ENCODE measurements at regions not wholly inside any gene's neighbourhood (a gene's known extent, or its start where the extent isn't known, plus 50 kb on each side); places are given as distances from the start of the nearest gene placed in this dataset.

- H4K20me1 ChIP-seq (ENCODE audit: insufficient read depth, low read length, poor library complexity, severe bottlenecking): no peaks in the 10 kb centered on the region
- H3F3A ChIP-seq (ENCODE audit: low read depth): no peaks in the 10 kb centered on the region
- H3K4me3 ChIP-seq (ENCODE audit: low read length, poor library complexity, severe bottlenecking): no peak overlapping the region
- no peaks in the 10 kb centered on the region for H3K36me3 ChIP-seq (ENCODE audit: insufficient read depth, low read length)
- H3K4me2 ChIP-seq (ENCODE audit: low read depth, low read length, poor library complexity, severe bottlenecking): no peak overlapping the region
- no peak overlapping the region for H2AFZ ChIP-seq (ENCODE audit: low read length)
- H3K9me3 ChIP-seq (ENCODE audit: insufficient read depth, low read depth, low read length): no peaks in the 10 kb centered on the region
- no peak overlapping the region for H3K9ac ChIP-seq (ENCODE audit: low read depth, low read length, poor library complexity, severe bottlenecking)
- TF ChIP-seq EZH2phosphoT487 (IDR thresholded peaks at IDR 0.05; ENCODE audit: borderline replicate concordance): no peak
- TF ChIP-seq CTCF (conservative IDR thresholded peaks at IDR 0.05; ENCODE audit: low read length): no peak
- no peaks in the 10 kb centered on the region for H3K9me2 ChIP-seq (replicated peaks; ENCODE audit: low read depth, low read length)
- H3K4me1 ChIP-seq (ENCODE audit: insufficient read depth, low read length, poor library complexity, severe bottlenecking): no peaks in the 10 kb centered on the region
- H3K79me2 ChIP-seq (ENCODE audit: insufficient read depth, low read length): no peaks in the 10 kb centered on the region
- H3K27me3 ChIP-seq (ENCODE audit: insufficient read depth, low read length, poor library complexity, severe bottlenecking): no peaks in the 10 kb centered on the region
Measured at GRCh38 chr2:56510610-56511009, 326.8 kb downstream of the CCDC85A start.

GRCh38 chr2:56515399-56515798, 331.6 kb downstream of the CCDC85A start:
- TF ChIP-seq EZH2phosphoT487 (IDR thresholded peaks at IDR 0.05; ENCODE audit: borderline replicate concordance) (no peak), CTCF (conservative IDR thresholded peaks at IDR 0.05; ENCODE audit: low read length) (no peak)
- no peak overlapping the region for H3K9ac ChIP-seq (ENCODE audit: low read depth, low read length, poor library complexity, severe bottlenecking)

GRCh38 chr2:56519806-56520205, 336.0 kb downstream of the CCDC85A start:
- Histone ChIP-seq H3K79me2 (ENCODE audit: insufficient read depth, low read length) (no peaks in the 10 kb centered on the region), H4K20me1 (ENCODE audit: insufficient read depth, low read length, poor library complexity, severe bottlenecking) (no peaks in the 10 kb centered on the region), H3K4me1 (ENCODE audit: insufficient read depth, low read length, poor library complexity, severe bottlenecking) (no peaks in the 10 kb centered on the region), H3K36me3 (ENCODE audit: insufficient read depth, low read length) (no peaks in the 10 kb centered on the region), H3K9me2 (replicated peaks; ENCODE audit: low read depth, low read length) (no peaks in the 10 kb centered on the region), H3F3A (ENCODE audit: low read depth) (no peaks in the 10 kb centered on the region), H3K9ac (ENCODE audit: low read depth, low read length, poor library complexity, severe bottlenecking) (no peak overlapping the region), H3K27me3 (ENCODE audit: insufficient read depth, low read length, poor library complexity, severe bottlenecking) (no peaks in the 10 kb centered on the region), H3K4me3 (ENCODE audit: low read length, poor library complexity, severe bottlenecking) (no peak overlapping the region), H3K9me3 (ENCODE audit: insufficient read depth, low read depth, low read length) (no peaks in the 10 kb centered on the region), H3K4me2 (ENCODE audit: low read depth, low read length, poor library complexity, severe bottlenecking) (no peak overlapping the region), H2AFZ (ENCODE audit: low read length) (no peak overlapping the region)
- no peak for TF ChIP-seq EZH2phosphoT487 (IDR thresholded peaks at IDR 0.05; ENCODE audit: borderline replicate concordance)
- no peak for TF ChIP-seq CTCF (conservative IDR thresholded peaks at IDR 0.05; ENCODE audit: low read length)

More at GRCh38 chr2:56515399-56515798, 331.6 kb downstream of the CCDC85A start:
- H3K9me2 ChIP-seq (replicated peaks; ENCODE audit: low read depth, low read length): no peaks in the 10 kb centered on the region
- no peaks in the 10 kb centered on the region for H4K20me1 ChIP-seq (ENCODE audit: insufficient read depth, low read length, poor library complexity, severe bottlenecking)
- H3K4me2 ChIP-seq (ENCODE audit: low read depth, low read length, poor library complexity, severe bottlenecking): no peak overlapping the region
- H3K79me2 ChIP-seq (ENCODE audit: insufficient read depth, low read length): no peaks in the 10 kb centered on the region
- no peaks in the 10 kb centered on the region for H3K36me3 ChIP-seq (ENCODE audit: insufficient read depth, low read length)
- H3K27me3 ChIP-seq (ENCODE audit: insufficient read depth, low read length, poor library complexity, severe bottlenecking): no peaks in the 10 kb centered on the region
- H2AFZ ChIP-seq (ENCODE audit: low read length): no peak overlapping the region
- H3F3A ChIP-seq (ENCODE audit: low read depth): no peaks in the 10 kb centered on the region
- H3K4me3 ChIP-seq (ENCODE audit: low read length, poor library complexity, severe bottlenecking): no peak overlapping the region
- H3K9me3 ChIP-seq (ENCODE audit: insufficient read depth, low read depth, low read length): no peaks in the 10 kb centered on the region
- H3K4me1 ChIP-seq (ENCODE audit: insufficient read depth, low read length, poor library complexity, severe bottlenecking): no peaks in the 10 kb centered on the region
